HL-60 (cell line): ENCODE measurements at regions not wholly inside any gene's neighbourhood (a gene's known extent, or its start where the extent isn't known, plus 50 kb on each side); places are given as distances from the start of the nearest gene placed in this dataset.
"Not testable (repeated sequence)": the region's sequence is repeated elsewhere in the genome, so short reads cannot be mapped to it uniquely, and the experiment has no call there.

ENCODE experiments used
- GABPA ChIP-seq: IDR thresholded peaks from 2 replicates; pipeline ENCODE4 v1.6.1; 2012; ENCODE audit warnings: low read depth
- POLR2AphosphoS5 ChIP-seq: IDR thresholded peaks from 2 replicates; pipeline ENCODE4 v1.6.1; 2012; ENCODE audit warnings: low read depth
- TF ChIP-seq, protein P1 (sequence below): IDR thresholded peaks from one replicate; pipeline ENCODE4 v1.5.1; 2011; ENCODE audit warnings: low read length, control low read depth, inconsistent platforms; ENCODE audit not compliant: insufficient read depth

DNA sequence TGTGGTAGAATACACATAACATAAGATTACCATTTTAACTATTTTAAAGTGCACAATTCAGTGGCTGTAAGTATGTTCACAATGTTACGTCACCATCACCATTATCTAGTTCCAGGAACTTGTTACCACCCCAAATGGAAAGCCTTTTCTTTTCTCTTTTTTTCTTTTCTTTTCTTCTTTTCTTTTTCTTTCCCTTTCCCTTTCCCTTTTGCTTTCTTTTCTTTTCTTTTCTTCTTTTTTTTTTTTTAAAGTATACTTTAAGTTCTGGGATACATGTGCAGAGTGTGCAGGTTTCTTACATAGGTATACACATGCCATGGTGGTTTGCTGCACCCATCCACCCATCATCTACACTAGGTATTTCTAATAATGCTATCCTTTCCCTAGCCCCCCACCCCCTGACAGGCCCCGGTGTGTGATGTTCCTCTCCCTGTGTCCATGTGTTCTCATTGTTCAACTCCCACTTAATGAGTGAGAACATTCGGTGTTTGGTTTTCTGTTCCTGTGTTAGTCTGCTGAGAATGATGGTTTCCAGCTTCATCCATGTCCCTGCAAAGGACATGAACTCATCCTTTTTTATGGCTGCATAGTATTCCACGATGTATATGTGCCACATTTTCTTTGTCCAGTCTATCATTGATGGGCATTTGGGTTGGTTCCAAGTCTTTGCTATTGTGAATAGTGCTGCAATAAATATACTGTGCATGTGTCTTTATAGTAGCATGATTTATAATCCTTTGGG lies 131.0 kb upstream of the PITX1 start:
- TF ChIP-seq POLR2AphosphoS5, GABPA: not testable (repeated sequence)
- TF ChIP-seq, protein P1, sequence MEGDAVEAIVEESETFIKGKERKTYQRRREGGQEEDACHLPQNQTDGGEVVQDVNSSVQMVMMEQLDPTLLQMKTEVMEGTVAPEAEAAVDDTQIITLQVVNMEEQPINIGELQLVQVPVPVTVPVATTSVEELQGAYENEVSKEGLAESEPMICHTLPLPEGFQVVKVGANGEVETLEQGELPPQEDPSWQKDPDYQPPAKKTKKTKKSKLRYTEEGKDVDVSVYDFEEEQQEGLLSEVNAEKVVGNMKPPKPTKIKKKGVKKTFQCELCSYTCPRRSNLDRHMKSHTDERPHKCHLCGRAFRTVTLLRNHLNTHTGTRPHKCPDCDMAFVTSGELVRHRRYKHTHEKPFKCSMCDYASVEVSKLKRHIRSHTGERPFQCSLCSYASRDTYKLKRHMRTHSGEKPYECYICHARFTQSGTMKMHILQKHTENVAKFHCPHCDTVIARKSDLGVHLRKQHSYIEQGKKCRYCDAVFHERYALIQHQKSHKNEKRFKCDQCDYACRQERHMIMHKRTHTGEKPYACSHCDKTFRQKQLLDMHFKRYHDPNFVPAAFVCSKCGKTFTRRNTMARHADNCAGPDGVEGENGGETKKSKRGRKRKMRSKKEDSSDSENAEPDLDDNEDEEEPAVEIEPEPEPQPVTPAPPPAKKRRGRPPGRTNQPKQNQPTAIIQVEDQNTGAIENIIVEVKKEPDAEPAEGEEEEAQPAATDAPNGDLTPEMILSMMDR: not testable (repeated sequence)
